ENCODE measurements at regions not wholly inside any gene's neighbourhood (a gene's known extent, or its start where the extent isn't known, plus 50 kb on each side); places are given as distances from the start of the nearest gene placed in this dataset.

DNA sequence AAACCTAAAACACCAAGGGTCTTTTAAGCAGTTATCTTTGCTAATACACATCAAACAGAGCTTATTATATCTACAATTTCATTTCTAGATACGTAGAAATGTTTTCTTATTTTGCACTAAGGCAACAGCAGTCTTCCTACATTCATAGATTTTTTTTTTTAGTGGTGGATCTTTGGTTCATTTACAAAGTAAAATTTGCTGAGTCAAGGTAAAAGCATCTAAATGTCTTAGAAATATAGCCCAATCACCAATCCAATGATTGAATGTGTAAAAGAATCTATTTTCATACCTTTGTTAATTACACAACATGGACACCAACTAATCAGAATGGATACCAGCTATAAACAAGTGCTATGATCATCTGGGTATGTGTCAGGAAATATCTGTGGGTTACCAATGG lies 272.2 kb upstream of the TMPO start:
- Mint-ChIP-seq H3K36me3 (ENCODE audit: unreplicated experiment) (no peaks in the 10 kb centered on the region), H3K27me3 (ENCODE audit: unreplicated experiment) (no peaks in the 10 kb centered on the region), H3K9me3 (ENCODE audit: unreplicated experiment) (no peaks in the 10 kb centered on the region), H3K27ac (ENCODE audit: unreplicated experiment) (no peak overlapping the region), H3K4me1 (ENCODE audit: low read depth, unreplicated experiment) (no peaks in the 10 kb centered on the region), H3K4me3 (ENCODE audit: unreplicated experiment) (no peak overlapping the region)
- DNase-seq: no peak
- no peak for TF ChIP-seq CTCF (IDR thresholded peaks at IDR 0.05; ENCODE audit: partially characterized antibody, unreplicated experiment)

- no peak overlapping the region for H3K27ac Mint-ChIP-seq (ENCODE audit: unreplicated experiment)
- H3K4me3 Mint-ChIP-seq (ENCODE audit: unreplicated experiment): no peak overlapping the region
- no peak for TF ChIP-seq CTCF (IDR thresholded peaks at IDR 0.05; ENCODE audit: partially characterized antibody, unreplicated experiment)
- no peaks in the 10 kb centered on the region for H3K4me1 Mint-ChIP-seq (ENCODE audit: low read depth, unreplicated experiment)
- H3K27me3 Mint-ChIP-seq (ENCODE audit: unreplicated experiment): no peaks in the 10 kb centered on the region
- H3K36me3 Mint-ChIP-seq (ENCODE audit: unreplicated experiment): no peaks in the 10 kb centered on the region
- no peak for DNase-seq
- H3K9me3 Mint-ChIP-seq (ENCODE audit: unreplicated experiment): no peaks in the 10 kb centered on the region
These were observed 271.3 kb upstream of the TMPO start for GRCh38 chr12:98244136-98244535.

GRCh38 chr12:98253207-98254037 lies 262.0 kb upstream of the TMPO start:
- Mint-ChIP-seq H3K27ac (ENCODE audit: unreplicated experiment) (no peak overlapping the region), H3K4me1 (ENCODE audit: low read depth, unreplicated experiment) (no peaks in the 10 kb centered on the region), H3K4me3 (ENCODE audit: unreplicated experiment) (no peak overlapping the region), H3K9me3 (ENCODE audit: unreplicated experiment) (no peaks in the 10 kb centered on the region), H3K27me3 (ENCODE audit: unreplicated experiment) (no peaks in the 10 kb centered on the region), H3K36me3 (ENCODE audit: unreplicated experiment) (no peaks in the 10 kb centered on the region)
- no peak for DNase-seq
- TF ChIP-seq CTCF (IDR thresholded peaks at IDR 0.05; ENCODE audit: partially characterized antibody, unreplicated experiment): no peak

GRCh38 chr12:98256830-98257229 lies 258.6 kb upstream of the TMPO start:
- Mint-ChIP-seq H3K4me1 (ENCODE audit: low read depth, unreplicated experiment) (no peaks in the 10 kb centered on the region), H3K27ac (ENCODE audit: unreplicated experiment) (no peak overlapping the region), H3K36me3 (ENCODE audit: unreplicated experiment) (no peaks in the 10 kb centered on the region), H3K4me3 (ENCODE audit: unreplicated experiment) (no peak overlapping the region), H3K9me3 (ENCODE audit: unreplicated experiment) (no peaks in the 10 kb centered on the region), H3K27me3 (ENCODE audit: unreplicated experiment) (no peaks in the 10 kb centered on the region)
- DNase-seq: no peak
- no peak for TF ChIP-seq CTCF (IDR thresholded peaks at IDR 0.05; ENCODE audit: partially characterized antibody, unreplicated experiment)

GRCh38 chr12:98259693-98260092 lies 255.7 kb upstream of the TMPO start:
- Mint-ChIP-seq H3K4me3 (ENCODE audit: unreplicated experiment) (no peak overlapping the region), H3K9me3 (ENCODE audit: unreplicated experiment) (no peaks in the 10 kb centered on the region), H3K27me3 (ENCODE audit: unreplicated experiment) (no peaks in the 10 kb centered on the region), H3K27ac (ENCODE audit: unreplicated experiment) (no peak overlapping the region), H3K36me3 (ENCODE audit: unreplicated experiment) (no peaks in the 10 kb centered on the region), H3K4me1 (ENCODE audit: low read depth, unreplicated experiment) (no peaks in the 10 kb centered on the region)
- no peak for TF ChIP-seq CTCF (IDR thresholded peaks at IDR 0.05; ENCODE audit: partially characterized antibody, unreplicated experiment)
- DNase-seq: no peak

Measured in glutamatergic neuron (in vitro differentiated cells).